GM06990 (cell line): ENCODE measurements at regions not wholly inside any gene's neighbourhood (a gene's known extent, or its start where the extent isn't known, plus 50 kb on each side); places are given as distances from the start of the nearest gene placed in this dataset.

ENCODE experiments used
- DNase-seq: peaks from one replicate; pipeline ENCODE4 v3.0.0-alpha.2; 2011; ENCODE audit not compliant: insufficient read length; ENCODE audit errors: extremely low read depth
- H3K27me3 ChIP-seq: replicated peaks from 2 replicates; pipeline ENCODE4 v1.6.0; 2011; ENCODE audit warnings: low read length; ENCODE audit not compliant: control insufficient read depth, insufficient read depth
- H3K36me3 ChIP-seq: 2 replicates; pipeline ENCODE4 v1.5.1; 2011; ENCODE audit warnings: low read length; ENCODE audit not compliant: control insufficient read depth, insufficient read depth
- H3K4me3 ChIP-seq: replicated peaks from 2 replicates; pipeline ENCODE4 v1.5.1; 2011; ENCODE audit warnings: low read depth, mild to moderate bottlenecking, control low read depth, low read length
- CTCF ChIP-seq: IDR thresholded peaks from 2 replicates; pipeline ENCODE4 v1.5.1; 2011; ENCODE audit warnings: low read length, control low read depth, mild to moderate bottlenecking, inconsistent platforms; ENCODE audit not compliant: insufficient read depth, poor library complexity, severe bottlenecking

GRCh38 chr4:128572778-128573241, 236.7 kb upstream of the JADE1 start:
- no peak for DNase-seq
- H3K27me3 ChIP-seq = no peaks in the 10 kb centered on the region
- H3K36me3 ChIP-seq = no peaks in the 10 kb centered on the region
- no peak for TF ChIP-seq CTCF
- no peak overlapping the region for H3K4me3 ChIP-seq

- DNase-seq = no peak
- H3K36me3 ChIP-seq = no peaks in the 10 kb centered on the region
- H3K27me3 ChIP-seq = no peaks in the 10 kb centered on the region
- H3K4me3 ChIP-seq = no peak overlapping the region
- TF ChIP-seq CTCF = no peak
Observed at GRCh38 chr4:128571747-128572146, 237.8 kb upstream of the JADE1 start.

GRCh38 chr4:128570387-128570975, 239.0 kb upstream of the JADE1 start:
- no peaks in the 10 kb centered on the region for H3K36me3 ChIP-seq
- no peak for DNase-seq
- TF ChIP-seq CTCF = no peak
- no peak overlapping the region for H3K4me3 ChIP-seq
- H3K27me3 ChIP-seq = no peaks in the 10 kb centered on the region

GRCh38 chr4:128566693-128567092, 242.8 kb upstream of the JADE1 start:
- H3K4me3 ChIP-seq = no peak overlapping the region
- no peak for DNase-seq
- H3K27me3 ChIP-seq = no peaks in the 10 kb centered on the region
- TF ChIP-seq CTCF = no peak
- H3K36me3 ChIP-seq = no peaks in the 10 kb centered on the region

- no peak for DNase-seq
- no peak overlapping the region for H3K4me3 ChIP-seq
- no peaks in the 10 kb centered on the region for H3K36me3 ChIP-seq
- no peaks in the 10 kb centered on the region for H3K27me3 ChIP-seq
- peak; percentile 63 for TF ChIP-seq CTCF
Observed at GRCh38 chr4:128565565-128566186, 243.8 kb upstream of the JADE1 start.
